ENCODE measurements at regions not wholly inside any gene's neighbourhood (a gene's known extent, or its start where the extent isn't known, plus 50 kb on each side); places are given as distances from the start of the nearest gene placed in this dataset.

- no peak for DNase-seq
Observed at GRCh38 chr10:112087953-112088456, 95.6 kb downstream of the GPAM start.

DNA sequence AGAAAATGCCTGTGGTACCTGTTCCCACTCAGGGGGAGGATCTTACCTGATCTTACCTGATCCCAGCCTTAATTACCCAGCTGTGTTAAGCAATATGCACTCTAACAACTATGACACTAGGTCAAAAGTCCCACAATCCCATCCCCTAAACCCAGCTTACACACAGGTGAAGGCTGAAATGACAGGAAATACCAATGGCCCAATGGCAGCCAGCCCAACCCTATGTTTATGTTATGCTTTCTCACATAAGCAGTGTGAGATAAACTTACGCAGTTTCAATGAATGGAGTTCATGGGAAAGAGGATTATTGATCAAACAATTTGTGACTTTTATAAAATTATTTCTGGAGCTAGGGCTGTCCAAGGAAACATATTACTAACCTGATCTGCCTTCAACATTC, 91.9 kb downstream of the GPAM start:
- no peak for DNase-seq

GRCh38 chr10:112092519-112092918, 91.0 kb downstream of the GPAM start:
- DNase-seq, result no peak

DNA sequence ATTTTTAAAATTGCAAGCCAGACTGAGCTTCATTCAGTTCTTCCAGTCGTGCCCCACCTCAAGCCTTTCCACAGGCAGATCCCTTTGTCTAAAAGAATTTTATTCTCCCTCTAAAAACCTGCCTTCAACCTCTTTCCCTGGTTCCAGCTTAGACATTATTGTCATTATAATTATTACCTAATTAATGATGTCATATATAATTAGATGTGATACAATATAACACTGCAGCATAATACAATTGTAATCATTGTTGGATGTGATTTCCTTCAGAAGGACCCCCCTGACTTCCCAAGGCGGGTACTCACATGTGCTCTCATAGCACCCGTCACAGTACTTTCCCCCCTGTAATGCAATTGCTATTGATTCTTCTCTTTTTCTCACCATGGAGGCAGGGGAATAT, 88.6 kb downstream of the GPAM start:
- no peak for DNase-seq

- no peak for DNase-seq
Observed at GRCh38 chr10:112095731-112096130, 87.8 kb downstream of the GPAM start.

DNA sequence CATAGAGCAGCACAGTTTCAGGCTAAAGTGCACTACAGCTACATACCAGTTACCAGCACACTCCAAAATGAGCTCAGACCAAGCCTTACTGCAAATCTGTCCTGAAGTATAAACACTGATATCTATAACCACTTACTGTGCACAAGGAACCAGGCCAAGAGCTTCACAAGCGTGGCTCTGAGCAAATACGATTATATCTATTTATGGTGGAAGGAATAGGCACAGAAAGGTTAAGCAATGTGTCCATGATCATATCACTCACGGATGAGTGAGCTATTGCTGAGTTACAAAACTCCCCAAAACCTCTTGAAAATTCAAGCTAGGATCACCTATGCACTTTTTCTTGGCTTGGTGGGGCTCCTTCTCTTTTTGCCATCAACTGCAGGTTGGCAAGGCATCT, 84.9 kb downstream of the GPAM start:
- DNase-seq, result no peak

Measured in SW 1271 (cell line).